ENCODE measurements at regions not wholly inside any gene's neighbourhood (a gene's known extent, or its start where the extent isn't known, plus 50 kb on each side); places are given as distances from the start of the nearest gene placed in this dataset.

GRCh38 chr4:115323106-115323707, 209.8 kb upstream of the NDST4 start:
- no peak for DNase-seq (ENCODE audit: low spot score)

DNA sequence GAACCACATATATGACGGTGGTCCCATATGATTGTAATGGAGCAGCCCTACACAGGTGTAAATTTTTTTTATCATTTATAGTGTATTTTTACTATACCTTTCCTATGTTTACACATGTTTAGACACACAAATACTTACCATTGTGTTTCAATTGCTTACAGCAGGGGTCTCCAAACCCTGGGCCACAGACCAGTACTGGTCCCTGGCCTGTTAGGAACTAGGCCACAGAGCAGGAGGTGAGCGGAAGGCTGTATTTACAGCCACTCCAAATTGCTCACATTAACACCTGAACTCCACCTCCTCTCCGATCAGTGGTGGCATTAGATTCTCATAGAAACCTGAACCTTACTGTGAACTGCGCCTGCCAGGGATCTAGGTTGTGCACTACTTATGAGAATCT, 201.8 kb upstream of the NDST4 start:
- DNase-seq (ENCODE audit: low spot score), result no peak

GRCh38 chr4:115310641-115311040, 197.2 kb upstream of the NDST4 start:
- no peak for DNase-seq (ENCODE audit: low spot score)

GRCh38 chr4:115294717-115295116, 181.3 kb upstream of the NDST4 start:
- no peak for DNase-seq (ENCODE audit: low spot score)

- no peak for DNase-seq (ENCODE audit: low spot score)
These were observed 179.7 kb upstream of the NDST4 start for GRCh38 chr4:115293093-115293462.

GRCh38 chr4:115292320-115293092, 179.1 kb upstream of the NDST4 start:
- no peak for DNase-seq (ENCODE audit: low spot score)

DNA sequence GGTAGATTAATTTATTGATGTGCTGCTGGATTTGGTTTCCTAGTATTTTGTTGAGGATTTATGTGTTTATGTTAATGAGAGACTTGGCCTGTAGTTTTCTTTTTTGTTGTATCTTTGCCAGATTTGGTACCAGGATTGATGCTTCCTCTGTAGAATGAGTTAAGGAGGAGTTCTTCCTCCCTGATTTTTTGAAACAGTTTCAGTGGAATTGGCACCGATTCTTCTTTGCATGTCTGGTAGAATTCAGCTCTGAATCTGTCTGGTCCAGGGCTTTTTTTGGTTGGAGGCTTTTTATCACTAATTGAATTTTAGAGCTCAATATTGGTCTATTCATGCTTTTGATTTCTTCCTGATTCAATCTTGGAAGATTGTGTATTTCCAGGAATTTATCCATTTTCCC, 174.0 kb upstream of the NDST4 start:
- DNase-seq (ENCODE audit: low spot score), result no peak

- DNase-seq (ENCODE audit: low spot score), result no peak
These were observed 165.9 kb upstream of the NDST4 start for GRCh38 chr4:115279330-115279729.

DNA sequence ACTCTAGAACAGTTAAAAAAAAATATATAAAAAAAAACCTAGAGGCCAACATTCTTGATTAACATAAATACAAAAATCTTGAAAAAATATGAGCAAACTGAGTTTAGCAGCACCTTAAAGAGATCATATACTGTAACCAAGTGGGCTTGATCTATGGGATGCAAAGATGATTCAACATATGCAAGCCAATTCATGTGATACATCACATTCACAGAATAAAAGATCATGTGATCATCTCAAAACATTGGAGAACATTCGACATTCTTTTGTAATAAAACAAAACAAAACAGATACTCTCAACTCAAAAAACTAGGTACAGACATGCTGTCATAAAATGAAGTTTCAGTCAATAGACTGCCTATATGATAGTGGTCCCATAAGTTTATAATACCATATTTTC, 165.4 kb upstream of the NDST4 start:
- DNase-seq (ENCODE audit: low spot score), result no peak

GRCh38 chr4:115275615-115276014, 162.2 kb upstream of the NDST4 start:
- no peak for DNase-seq (ENCODE audit: low spot score)

DNA sequence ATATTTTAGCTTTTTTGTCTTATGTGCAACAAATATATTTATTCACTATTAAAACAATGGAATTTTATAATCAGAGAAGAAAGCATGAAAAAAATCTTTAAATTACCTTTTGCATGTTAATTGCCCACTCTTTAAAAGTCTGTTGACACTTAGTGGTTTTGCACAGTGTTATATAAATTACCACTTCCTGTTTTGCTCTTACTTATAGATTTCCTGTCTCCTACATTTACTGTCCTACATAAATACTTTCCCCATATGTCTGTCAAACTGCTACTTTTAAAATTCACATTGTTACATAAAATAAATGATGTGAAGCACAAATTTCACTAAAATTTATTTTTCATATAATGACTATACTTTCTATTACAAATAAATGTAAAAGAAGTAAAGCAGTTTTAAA, 161.1 kb upstream of the NDST4 start:
- DNase-seq (ENCODE audit: low spot score), result no peak

DNA sequence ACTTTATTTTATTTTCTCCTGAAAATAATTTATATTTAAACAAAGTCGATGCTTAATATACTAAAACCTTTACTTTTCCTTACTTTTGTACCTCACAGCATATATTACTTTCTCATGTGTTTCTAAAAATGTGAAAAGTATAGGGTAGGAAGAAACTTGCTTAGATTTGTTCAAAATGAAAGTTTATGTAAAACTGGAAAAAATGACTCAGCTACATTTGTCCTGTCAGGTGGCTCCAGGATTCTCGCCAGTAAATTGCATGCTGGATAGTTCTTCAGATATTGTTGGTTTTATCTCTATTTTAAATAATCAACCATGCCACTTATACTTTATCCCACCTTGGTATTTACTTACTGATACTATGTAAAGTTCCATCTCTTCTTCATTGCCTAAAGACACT, 159.2 kb upstream of the NDST4 start:
- DNase-seq (ENCODE audit: low spot score), result no peak

- no peak for DNase-seq (ENCODE audit: low spot score)
These were observed 158.8 kb upstream of the NDST4 start for GRCh38 chr4:115272185-115272584.

- DNase-seq (ENCODE audit: low spot score), result no peak
These were observed 146.8 kb upstream of the NDST4 start for GRCh38 chr4:115260195-115260594.

- no peak for DNase-seq (ENCODE audit: low spot score)
These were observed 146.2 kb upstream of the NDST4 start for GRCh38 chr4:115259642-115260041.

DNA sequence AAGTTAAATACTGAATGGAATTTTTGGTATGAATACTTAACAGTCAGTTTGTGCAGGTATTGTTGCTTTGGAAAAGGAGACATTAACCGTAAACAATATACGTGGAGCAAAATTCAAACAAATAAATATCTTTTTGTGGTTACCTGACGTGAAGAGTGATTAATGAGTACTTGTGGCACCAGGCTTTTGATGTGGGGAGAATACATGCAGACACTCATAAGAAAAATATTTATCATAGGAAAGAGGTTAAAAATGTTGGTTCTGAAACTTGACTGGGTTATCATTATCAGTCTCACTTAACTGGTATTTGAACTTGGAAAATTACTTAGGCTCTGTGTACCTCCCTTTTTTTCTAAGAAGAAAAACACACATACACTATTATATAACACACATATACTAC, 136.4 kb upstream of the NDST4 start:
- DNase-seq (ENCODE audit: low spot score), result no peak

- no peak for DNase-seq (ENCODE audit: low spot score)
These were observed 121.1 kb upstream of the NDST4 start for GRCh38 chr4:115234405-115235093.

DNA sequence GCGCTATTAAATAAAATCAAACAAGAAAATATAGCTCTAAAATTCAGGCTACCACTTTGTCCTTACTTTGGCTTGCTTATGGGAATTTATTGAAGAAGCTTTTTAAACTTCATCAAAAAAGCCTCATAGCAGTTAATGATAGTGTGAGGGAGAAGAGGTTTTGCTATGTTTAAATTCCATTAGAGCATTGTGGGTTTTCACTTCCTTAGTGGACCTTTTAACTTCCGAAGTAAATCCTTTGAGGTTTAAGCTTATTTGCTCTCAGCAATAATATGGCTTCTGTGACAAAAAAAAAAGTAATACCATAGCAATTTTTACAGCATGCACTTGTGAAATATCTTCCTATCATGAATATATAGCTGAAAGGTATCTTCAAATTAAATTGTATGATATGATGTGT, 120.2 kb upstream of the NDST4 start:
- no peak for DNase-seq (ENCODE audit: low spot score)

DNA sequence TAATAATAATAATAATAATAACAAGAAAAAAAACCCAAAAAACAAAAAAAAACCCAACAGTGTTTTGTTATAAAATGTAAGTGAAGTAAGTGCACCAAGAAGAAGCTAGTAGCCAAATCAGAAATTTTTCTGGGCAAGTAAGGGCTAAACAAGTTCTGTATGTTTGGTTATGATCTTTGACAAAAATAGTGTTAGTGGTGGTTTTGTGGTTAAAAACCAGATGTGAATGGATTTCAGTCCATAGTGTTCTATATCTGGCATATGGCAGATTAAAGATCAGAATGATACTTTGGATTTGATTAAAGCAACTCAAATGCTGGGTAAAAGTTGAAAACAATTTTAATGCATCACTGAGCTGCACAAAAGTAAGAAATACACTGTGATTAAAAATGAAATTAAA, 116.5 kb upstream of the NDST4 start:
- no peak for DNase-seq (ENCODE audit: low spot score)

DNA sequence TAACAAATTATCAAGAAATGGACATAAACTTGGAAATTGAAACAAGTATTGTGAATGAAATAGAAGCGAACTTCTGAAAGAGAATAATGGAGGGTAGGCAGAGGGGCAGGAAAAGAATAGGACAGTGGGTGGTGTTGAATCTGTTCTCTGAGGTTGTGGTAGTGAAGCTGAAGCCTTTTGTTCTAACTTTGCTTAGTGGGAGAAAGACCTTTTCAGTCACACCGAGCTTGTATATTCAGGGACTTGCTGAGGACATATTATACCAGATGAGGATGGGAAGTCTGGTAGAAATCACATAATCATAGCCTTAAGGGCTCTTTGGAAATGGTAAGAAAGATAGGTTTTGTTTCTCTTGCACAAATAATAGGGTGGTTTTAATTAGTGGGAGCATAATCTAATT, 115.4 kb upstream of the NDST4 start:
- DNase-seq (ENCODE audit: low spot score), result no peak

DNA sequence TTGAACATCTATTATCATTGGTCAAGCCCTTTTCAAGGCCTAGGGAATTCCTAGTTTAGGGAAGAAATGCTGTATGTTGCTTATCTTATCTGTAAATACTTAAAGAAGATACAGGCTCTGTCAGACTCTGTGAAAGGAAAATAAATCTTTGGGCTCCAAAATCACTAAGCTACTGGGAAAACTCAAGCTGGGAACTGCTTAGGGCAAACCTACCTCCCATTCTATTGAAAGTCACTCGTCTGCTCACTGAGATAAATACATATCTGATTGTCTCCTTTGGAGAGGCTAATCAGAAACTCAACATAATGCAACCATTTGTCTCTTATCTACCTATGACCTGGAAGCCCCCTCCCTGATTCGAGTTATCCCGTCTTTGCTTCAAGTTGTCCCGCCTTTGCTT, 108.6 kb upstream of the NDST4 start:
- no peak for DNase-seq (ENCODE audit: low spot score)

DNA sequence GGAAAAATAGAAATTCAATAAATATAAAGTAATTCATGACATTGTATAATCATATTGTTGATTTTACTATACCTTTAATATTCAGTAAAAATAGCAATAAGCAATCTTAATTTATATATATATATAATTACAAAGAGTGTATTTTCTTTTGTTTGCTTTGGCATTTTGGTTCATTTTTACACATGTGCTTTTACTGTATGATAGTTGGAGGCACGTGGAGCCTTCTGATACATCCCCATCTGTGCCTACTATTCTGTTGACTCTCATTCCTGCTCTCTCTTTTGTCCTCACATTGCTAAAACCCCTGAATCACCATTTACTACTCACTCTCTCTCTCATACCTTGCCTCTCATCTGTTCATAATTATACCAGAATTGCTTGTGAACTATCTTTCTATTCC, 106.4 kb upstream of the NDST4 start:
- no peak for DNase-seq (ENCODE audit: low spot score)

- no peak for DNase-seq (ENCODE audit: low spot score)
These were observed 106.0 kb upstream of the NDST4 start for GRCh38 chr4:115219315-115219860.

Data from GM03348 (cell line).